ENCODE measurements at regions not wholly inside any gene's neighbourhood (a gene's known extent, or its start where the extent isn't known, plus 50 kb on each side); places are given as distances from the start of the nearest gene placed in this dataset.

- H3K9ac ChIP-seq (ENCODE audit: low read length) = no peak overlapping the region
- H4K20me1 ChIP-seq (ENCODE audit: insufficient read depth, low read length) = no peaks in the 10 kb centered on the region
- H3F3A ChIP-seq (ENCODE audit: insufficient read depth, low read length) = no peaks in the 10 kb centered on the region
- H3K9me3 ChIP-seq (replicated peaks; ENCODE audit: insufficient read depth, low read length) = no peaks in the 10 kb centered on the region
- no peaks in the 10 kb centered on the region for H3K9me2 ChIP-seq (replicated peaks; ENCODE audit: insufficient read depth, low read length)
- H3K4me3 ChIP-seq (ENCODE audit: low read length) = no peak overlapping the region
- no peak overlapping the region for H3K27ac ChIP-seq (ENCODE audit: low read length)
- H3K36me3 ChIP-seq (replicated peaks; ENCODE audit: insufficient read depth, low read length) = no peaks in the 10 kb centered on the region
- H2AFZ ChIP-seq (ENCODE audit: low read length) = no peak overlapping the region
- H3K27me3 ChIP-seq (replicated peaks; ENCODE audit: insufficient read depth, low read length) = no peaks in the 10 kb centered on the region
- TF ChIP-seq CTCF (IDR thresholded peaks at IDR 0.05; ENCODE audit: low read length) = no peak
- TF ChIP-seq EZH2phosphoT487 (IDR thresholded peaks at IDR 0.05; ENCODE audit: low read length) = no peak
- no peak for TF ChIP-seq EZH2 (optimal IDR thresholded peaks at IDR 0.05; ENCODE audit: low read depth, low read length)
- H3K79me2 ChIP-seq (ENCODE audit: low read length) = no peaks in the 10 kb centered on the region
- H3K4me1 ChIP-seq (ENCODE audit: low read length) = no peaks in the 10 kb centered on the region
- DNase-seq = no peak
- no peak overlapping the region for H3K4me2 ChIP-seq (ENCODE audit: low read depth, low read length)
Observed at GRCh38 chr2:106299696-106300095, 105.6 kb upstream of the UXS1 start.

- Histone ChIP-seq H3F3A (ENCODE audit: insufficient read depth, low read length) (no peaks in the 10 kb centered on the region), H3K4me2 (ENCODE audit: low read depth, low read length) (no peak overlapping the region), H3K27ac (ENCODE audit: low read length) (no peak overlapping the region), H3K36me3 (replicated peaks; ENCODE audit: insufficient read depth, low read length) (no peaks in the 10 kb centered on the region), H3K27me3 (replicated peaks; ENCODE audit: insufficient read depth, low read length) (no peaks in the 10 kb centered on the region), H3K4me1 (ENCODE audit: low read length) (no peaks in the 10 kb centered on the region), H3K9ac (ENCODE audit: low read length) (no peak overlapping the region), H3K4me3 (ENCODE audit: low read length) (no peak overlapping the region), H2AFZ (ENCODE audit: low read length) (no peak overlapping the region), H3K9me2 (replicated peaks; ENCODE audit: insufficient read depth, low read length) (no peaks in the 10 kb centered on the region), H3K9me3 (replicated peaks; ENCODE audit: insufficient read depth, low read length) (no peaks in the 10 kb centered on the region), H3K79me2 (ENCODE audit: low read length) (no peaks in the 10 kb centered on the region), H4K20me1 (ENCODE audit: insufficient read depth, low read length) (no peaks in the 10 kb centered on the region)
- TF ChIP-seq CTCF (IDR thresholded peaks at IDR 0.05; ENCODE audit: low read length) = no peak
- no peak for DNase-seq
Observed at GRCh38 chr2:106296182-106296815, 102.2 kb upstream of the UXS1 start.

DNA sequence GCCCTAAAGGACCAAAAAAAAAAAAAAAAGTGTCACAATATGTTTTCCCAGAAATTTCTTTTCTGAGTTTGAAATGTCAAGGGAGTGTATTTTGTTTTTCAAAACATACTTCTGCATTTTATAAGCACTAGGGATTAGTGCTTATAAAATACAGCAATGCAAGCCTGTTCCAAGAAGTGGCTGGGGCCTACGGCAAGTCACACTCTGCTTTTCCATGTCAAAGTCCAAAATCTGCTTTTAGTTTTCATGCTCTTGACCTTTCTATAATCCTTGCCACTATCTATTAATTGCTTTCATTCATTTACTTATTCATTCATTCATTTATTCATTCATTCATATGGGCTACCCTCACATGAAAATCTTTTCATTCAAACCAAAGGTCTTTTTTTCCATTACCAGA lies 100.1 kb upstream of the UXS1 start:
- TF ChIP-seq EZH2 (optimal IDR thresholded peaks at IDR 0.05; ENCODE audit: low read depth, low read length) = no peak
- Histone ChIP-seq H3K9ac (ENCODE audit: low read length) (no peak overlapping the region), H3K4me2 (ENCODE audit: low read depth, low read length) (no peak overlapping the region), H3K9me2 (replicated peaks; ENCODE audit: insufficient read depth, low read length) (no peaks in the 10 kb centered on the region), H3K4me3 (ENCODE audit: low read length) (no peak overlapping the region), H3K79me2 (ENCODE audit: low read length) (no peaks in the 10 kb centered on the region), H3K9me3 (replicated peaks; ENCODE audit: insufficient read depth, low read length) (no peaks in the 10 kb centered on the region), H3K36me3 (replicated peaks; ENCODE audit: insufficient read depth, low read length) (no peaks in the 10 kb centered on the region), H3K27me3 (replicated peaks; ENCODE audit: insufficient read depth, low read length) (no peaks in the 10 kb centered on the region), H3K27ac (ENCODE audit: low read length) (no peak overlapping the region), H4K20me1 (ENCODE audit: insufficient read depth, low read length) (no peaks in the 10 kb centered on the region), H3K4me1 (ENCODE audit: low read length) (no peaks in the 10 kb centered on the region), H2AFZ (ENCODE audit: low read length) (no peak overlapping the region), H3F3A (ENCODE audit: insufficient read depth, low read length) (no peaks in the 10 kb centered on the region)
- DNase-seq = no peak

- H3K4me2 ChIP-seq (ENCODE audit: low read depth, low read length) = no peak overlapping the region
Observed at GRCh38 chr2:106293271-106293783, 99.2 kb upstream of the UXS1 start.

More at GRCh38 chr2:106293271-106293783, 99.2 kb upstream of the UXS1 start:
- H3K9me2 ChIP-seq (replicated peaks; ENCODE audit: insufficient read depth, low read length) = no peaks in the 10 kb centered on the region
- no peak overlapping the region for H3K4me3 ChIP-seq (ENCODE audit: low read length)
- H3K4me1 ChIP-seq (ENCODE audit: low read length) = no peaks in the 10 kb centered on the region
- H3K9me3 ChIP-seq (replicated peaks; ENCODE audit: insufficient read depth, low read length) = no peaks in the 10 kb centered on the region
- H3K27ac ChIP-seq (ENCODE audit: low read length) = no peak overlapping the region
- H3K79me2 ChIP-seq (ENCODE audit: low read length) = no peaks in the 10 kb centered on the region
- TF ChIP-seq EZH2phosphoT487 (IDR thresholded peaks at IDR 0.05; ENCODE audit: low read length) = no peak
- TF ChIP-seq EZH2 (optimal IDR thresholded peaks at IDR 0.05; ENCODE audit: low read depth, low read length) = no peak
- TF ChIP-seq CTCF (IDR thresholded peaks at IDR 0.05; ENCODE audit: low read length) = no peak
- H4K20me1 ChIP-seq (ENCODE audit: insufficient read depth, low read length) = no peaks in the 10 kb centered on the region
- no peak for DNase-seq
- H2AFZ ChIP-seq (ENCODE audit: low read length) = no peak overlapping the region
- H3K9ac ChIP-seq (ENCODE audit: low read length) = no peak overlapping the region
- H3F3A ChIP-seq (ENCODE audit: insufficient read depth, low read length) = no peaks in the 10 kb centered on the region
- no peaks in the 10 kb centered on the region for H3K27me3 ChIP-seq (replicated peaks; ENCODE audit: insufficient read depth, low read length)
- no peaks in the 10 kb centered on the region for H3K36me3 ChIP-seq (replicated peaks; ENCODE audit: insufficient read depth, low read length)

All from MM.1S (cell line).